Small intestine (tissue), 7 donors: ENCODE measurements at regions not wholly inside any gene's neighbourhood (a gene's known extent, or its start where the extent isn't known, plus 50 kb on each side); places are given as distances from the start of the nearest gene placed in this dataset.

ENCODE experiments used
- DNase-seq, 2 donors: peaks; one replicate each; pipeline versions ENCODE4 v3.0.0 to v3.0.0-alpha.2; 2013
- FAIRE-seq: peaks from 2 replicates; lab custom pipeline; 2012; peaks lifted over from hg19 to GRCh38; lab: Jason Lieb, UNC
- H3K27ac ChIP-seq, 3 donors: one replicate each; pipeline ENCODE4 v1.5.1; 2013; ENCODE audit warnings: low read length in 2 of 3, mild to moderate bottlenecking in 2 of 3, control low read depth in 1 of 3, inconsistent platforms in 1 of 3, low read depth in 1 of 3, moderate library complexity in 1 of 3
- H3K27me3 ChIP-seq, 3 donors: one replicate each; pipeline ENCODE4 v1.6.1; 2013; ENCODE audit warnings: low read length in 3 of 3, inconsistent platforms in 1 of 3; ENCODE audit not compliant: control insufficient read depth in 3 of 3, insufficient read depth in 3 of 3
- H3K36me3 ChIP-seq, 3 donors: one replicate each; pipeline ENCODE4 v1.6.1; 2013; ENCODE audit warnings: low read length in 3 of 3, inconsistent platforms in 1 of 3, low read depth in 1 of 3, mild to moderate bottlenecking in 1 of 3, moderate library complexity in 1 of 3; ENCODE audit not compliant: control insufficient read depth in 3 of 3, insufficient read depth in 2 of 3
- H3K4me1 ChIP-seq, 3 donors: one replicate each; pipeline ENCODE4 v1.6.1; 2013; ENCODE audit warnings: low read length in 2 of 3, inconsistent platforms in 1 of 3, low read depth in 1 of 3, mild to moderate bottlenecking in 1 of 3, moderate library complexity in 1 of 3; ENCODE audit not compliant: control insufficient read depth in 3 of 3, insufficient read depth in 2 of 3
- H3K4me3 ChIP-seq, 3 donors: one replicate each; pipeline ENCODE4 v1.5.1; 2013; ENCODE audit warnings: low read length in 3 of 3, control low read depth in 1 of 3, inconsistent platforms in 1 of 3, low read depth in 1 of 3, mild to moderate bottlenecking in 1 of 3, moderate library complexity in 1 of 3
- H3K9me3 ChIP-seq, 2 donors: one replicate each; pipeline ENCODE4 v1.6.1; 2013; ENCODE audit warnings: low read depth in 1 of 2, low read length in 1 of 2; ENCODE audit not compliant: control insufficient read depth in 2 of 2, insufficient read depth in 1 of 2
- WGBS, 3 donors: extraction: QIAGEN DNeasy Blood & Tissue Kit; methylation state at CpG; one replicate each; pipeline ENCODE4 v1.1.7; 2013; 5-methylcytosine and 5-hydroxymethylcytosine counted together
- donor health status: healthy with polysubstance abuse.
- donor health status: control.
- donor health status: control.
- donor health status: Bipolar disorder and iron deficiency.
- donor health status: healthy.

DNA sequence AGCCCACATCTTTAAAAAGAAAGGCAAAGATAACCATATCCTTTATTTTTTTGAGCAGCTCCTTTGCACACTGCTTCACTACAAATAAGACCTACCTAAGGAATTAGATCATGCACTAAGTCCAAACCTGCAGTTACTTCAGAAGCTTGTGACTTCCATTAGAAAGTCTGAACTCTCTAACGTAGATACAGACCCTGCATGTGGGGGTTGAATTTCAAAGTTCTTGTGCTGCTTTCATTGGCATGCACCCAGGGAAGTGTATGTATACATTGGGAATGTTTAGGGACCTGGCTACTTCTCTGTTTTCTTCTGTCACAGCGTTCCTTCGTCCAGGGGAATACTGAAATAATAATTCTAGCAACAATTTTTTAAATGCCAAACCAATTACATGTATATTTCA is 185.2 kb upstream of the IL12A start:
- Histone ChIP-seq H3K27ac (no peak overlapping the region), H3K36me3 (no peaks in the 10 kb centered on the region), H3K4me1 (peaks cover 0 to 7% (median 0%) of the 10 kb centered on the region in 3 donors), H3K27me3 (no peaks in the 10 kb centered on the region), H3K9me3 (no peaks in the 10 kb centered on the region), H3K4me3 (no peak overlapping the region)
- WGBS, 3 donors, result 74 to 79% (median 78%) methylated on average over 3 of the region's 3 CpGs
- FAIRE-seq, result no peak
- DNase-seq, result no peak

DNA sequence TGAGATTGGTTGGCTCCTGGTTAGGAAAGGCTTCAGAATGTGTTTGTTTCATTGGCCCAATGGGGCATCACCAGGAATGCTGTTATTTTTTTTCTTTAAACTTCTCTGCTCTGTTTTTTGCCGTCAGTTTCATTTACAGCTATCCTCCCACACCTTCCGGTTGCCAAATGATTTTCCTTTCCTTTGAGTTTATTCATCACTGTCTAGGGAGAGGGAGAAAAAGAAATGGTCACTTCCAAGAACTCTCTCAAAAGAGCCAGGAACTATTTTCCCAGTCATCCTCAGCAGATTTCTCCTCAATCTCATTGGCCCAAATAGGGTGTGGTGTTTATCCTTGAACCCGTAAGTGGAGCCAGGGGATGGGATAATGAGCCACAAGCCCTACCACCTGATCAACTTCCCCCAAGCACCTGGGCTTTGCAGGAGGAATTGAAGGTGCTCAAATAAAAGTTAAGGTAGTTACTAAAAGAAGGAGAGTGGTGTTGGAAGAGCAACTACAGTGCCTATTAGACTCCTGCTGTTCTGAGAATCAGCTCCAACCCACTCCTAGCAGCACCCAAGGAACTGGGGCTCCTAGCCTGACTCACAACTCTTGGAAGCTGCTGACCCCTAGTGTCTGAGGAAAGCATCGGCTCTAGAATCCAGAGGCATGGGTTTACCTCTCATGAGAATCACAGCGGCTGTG is 183.8 kb upstream of the IL12A start:
- FAIRE-seq (no peak), DNase-seq (peak; percentile 79 to 80)
- no peaks in the 10 kb centered on the region for H3K9me3 ChIP-seq
- no peak overlapping the region for H3K4me3 ChIP-seq
- no peaks in the 10 kb centered on the region for H3K36me3 ChIP-seq
- H3K27me3 ChIP-seq, result no peaks in the 10 kb centered on the region
- peaks cover 0 to 3% (median 0%) of the 10 kb centered on the region in 3 donors for H3K4me1 ChIP-seq
- WGBS, 3 donors, result 42 to 48% (median 47%) methylated on average over 5 of the region's 5 CpGs
- H3K27ac ChIP-seq, result no peak overlapping the region

DNA sequence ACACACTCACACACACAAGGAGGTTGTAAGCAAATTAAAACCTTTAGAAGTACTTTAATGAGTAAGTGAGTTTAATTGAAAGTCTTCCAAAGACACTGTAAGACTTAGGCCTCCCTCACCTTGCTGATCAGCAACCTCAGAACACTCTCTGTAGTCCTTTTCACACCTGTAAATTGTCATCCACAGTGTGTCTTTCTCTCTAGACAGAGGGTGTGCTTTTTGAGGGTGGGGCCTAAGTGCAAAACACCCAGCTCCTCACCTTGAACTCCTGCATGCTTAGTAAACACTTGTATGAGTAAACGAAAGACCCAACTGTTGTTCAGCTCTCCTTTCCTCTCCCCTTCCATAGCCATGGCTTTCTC is 183.2 kb upstream of the IL12A start:
- 54 to 89% (median 55%) methylated on average over 1 of the region's 1 CpG for WGBS, 3 donors
- no peak for DNase-seq
- H3K27ac ChIP-seq, result no peak overlapping the region
- no peaks in the 10 kb centered on the region for H3K9me3 ChIP-seq
- no peak overlapping the region for H3K4me3 ChIP-seq
- H3K36me3 ChIP-seq, result no peaks in the 10 kb centered on the region
- FAIRE-seq, result no peak
- H3K27me3 ChIP-seq, result no peaks in the 10 kb centered on the region
- H3K4me1 ChIP-seq, result no peaks in the 10 kb centered on the region

DNA sequence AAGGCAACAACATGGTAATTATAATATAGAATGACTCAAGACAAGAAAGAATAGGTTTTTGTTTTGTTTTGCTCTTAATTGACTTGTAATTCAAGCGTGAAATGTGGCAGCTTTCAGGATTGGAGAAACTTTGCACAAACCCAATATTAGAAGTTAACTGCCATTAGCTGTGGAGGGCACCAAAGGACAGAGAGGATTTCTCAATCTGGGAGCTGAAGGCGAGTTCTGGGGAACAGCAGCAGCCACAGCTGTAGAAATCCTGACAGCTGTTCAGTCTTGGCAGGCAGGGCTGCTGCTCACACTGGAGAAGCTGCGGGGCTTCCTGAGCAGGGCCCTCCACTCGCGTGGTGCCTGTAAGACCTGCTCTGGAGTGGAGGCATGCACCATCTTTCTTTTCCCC is 182.2 kb upstream of the IL12A start:
- Histone ChIP-seq H3K9me3 (no peaks in the 10 kb centered on the region), H3K36me3 (no peaks in the 10 kb centered on the region), H3K27ac (no peak overlapping the region), H3K4me3 (no peak overlapping the region), H3K27me3 (no peaks in the 10 kb centered on the region), H3K4me1 (no peaks in the 10 kb centered on the region)
- FAIRE-seq (no peak), DNase-seq (no peak)
- 56 to 73% (median 71%) methylated on average over 5 of the region's 5 CpGs for WGBS, 3 donors

DNA sequence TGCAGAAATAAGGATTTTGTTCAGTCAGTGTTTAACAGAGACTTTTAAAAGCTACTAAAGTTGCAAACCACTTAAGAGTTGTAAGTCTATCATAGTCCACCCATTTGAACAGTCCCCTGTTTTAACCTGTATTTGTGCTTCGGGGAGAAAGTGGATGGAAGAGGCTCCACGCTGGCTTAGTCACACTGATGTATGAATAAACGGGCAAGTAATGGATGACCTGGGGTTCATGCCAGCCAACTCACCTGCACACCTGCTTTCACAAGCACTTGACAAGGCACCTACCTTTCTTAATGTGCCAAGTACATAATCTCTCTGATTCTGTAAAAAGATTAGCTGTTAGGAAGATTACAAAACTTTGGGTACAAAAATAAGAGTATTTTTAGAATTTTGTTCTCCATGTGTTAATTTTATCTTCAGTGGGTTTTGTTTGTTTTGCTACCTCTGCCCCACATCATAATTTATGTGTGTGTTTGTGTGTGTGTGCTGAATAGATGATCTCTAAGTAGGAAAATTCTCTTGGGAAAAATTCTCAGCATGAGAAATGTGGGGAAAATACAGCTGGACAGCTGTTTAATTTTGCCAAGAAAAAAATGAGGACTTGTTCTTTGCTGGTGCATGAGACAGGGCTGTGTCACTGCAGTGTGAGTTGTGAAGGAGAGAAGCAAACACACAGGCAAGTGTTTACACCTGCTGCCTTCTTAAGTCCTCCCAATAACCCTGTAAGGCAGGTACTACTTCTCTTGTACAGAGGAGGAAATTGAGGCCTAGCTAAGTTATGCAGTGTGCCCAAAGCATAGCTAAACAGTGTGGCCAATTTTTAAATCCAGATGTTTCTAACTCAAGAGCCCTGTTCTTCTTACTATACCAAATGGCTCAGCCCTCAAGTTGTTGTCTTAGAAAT is 181.2 kb upstream of the IL12A start:
- H3K4me1 ChIP-seq, result no peaks in the 10 kb centered on the region
- no peak overlapping the region for H3K4me3 ChIP-seq
- H3K9me3 ChIP-seq, result no peaks in the 10 kb centered on the region
- WGBS, 3 donors, result 14 to 68% (median 47%) methylated on average over 3 of the region's 3 CpGs
- no peak for DNase-seq
- H3K27me3 ChIP-seq, result no peaks in the 10 kb centered on the region
- FAIRE-seq, result no peak
- H3K36me3 ChIP-seq, result no peaks in the 10 kb centered on the region
- no peak overlapping the region for H3K27ac ChIP-seq

DNA sequence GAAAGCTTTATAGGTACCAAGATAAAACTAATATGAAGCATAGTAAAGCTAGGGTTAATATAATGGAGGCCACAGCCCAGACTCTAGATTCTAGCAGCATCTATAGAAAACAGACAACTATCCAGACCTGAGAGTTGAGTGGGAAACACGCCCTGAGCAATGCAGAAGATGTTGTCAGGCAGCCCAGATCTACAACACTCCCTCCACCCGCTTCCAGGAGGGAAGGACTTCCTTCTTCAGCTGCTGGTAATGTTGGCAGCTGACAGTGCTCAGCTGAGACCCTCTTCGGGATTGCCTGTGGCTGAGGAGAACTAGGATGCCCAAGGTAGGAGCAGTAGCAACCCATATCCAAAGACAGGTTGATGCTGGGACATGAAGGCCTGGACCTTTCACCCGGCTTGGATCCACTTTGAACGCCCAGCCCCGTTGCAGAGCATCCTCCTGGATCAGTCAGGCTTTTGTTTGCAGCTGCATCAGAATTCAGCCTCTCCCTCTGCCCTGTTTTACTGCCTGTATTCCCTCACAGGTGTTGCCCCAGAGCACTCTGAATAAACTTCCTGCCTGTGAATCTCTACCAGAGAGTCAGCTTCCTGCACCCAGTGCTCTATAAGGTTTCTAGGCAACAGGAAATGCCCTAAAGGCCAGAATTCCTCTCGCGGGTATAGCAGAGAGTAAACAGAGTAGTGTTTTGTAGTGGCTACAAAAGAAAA is 174.7 kb upstream of the IL12A start:
- H3K4me3 ChIP-seq, result no peak overlapping the region
- DNase-seq (peak; percentile 16 to 49), FAIRE-seq (no peak)
- no peak overlapping the region for H3K27ac ChIP-seq
- H3K36me3 ChIP-seq, result no peaks in the 10 kb centered on the region
- no peaks in the 10 kb centered on the region for H3K27me3 ChIP-seq
- no peaks in the 10 kb centered on the region for H3K9me3 ChIP-seq
- WGBS, 3 donors, result 30 to 48% (median 35%) methylated on average over 8 of the region's 8 CpGs
- peaks cover 0 to 4% (median 0%) of the 10 kb centered on the region in 3 donors for H3K4me1 ChIP-seq

DNA sequence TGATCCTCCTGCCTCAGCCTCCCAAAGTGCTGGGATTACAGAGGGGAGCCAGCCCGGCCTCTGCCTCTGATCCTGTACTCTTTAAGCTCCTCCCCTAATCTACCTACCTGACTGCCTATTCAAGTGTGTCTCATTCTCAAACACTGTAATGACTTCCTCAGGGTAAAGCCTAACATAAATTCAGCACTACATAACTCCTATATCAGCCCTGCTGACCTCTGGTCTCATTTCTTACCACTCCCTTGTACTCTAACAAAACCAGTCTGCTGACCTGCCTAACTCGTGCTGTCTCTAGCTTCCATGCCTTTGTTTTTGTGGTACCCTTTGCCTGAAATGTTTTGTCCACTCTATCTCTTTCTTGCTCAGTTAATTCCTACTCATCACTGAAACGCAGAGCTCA is 172.1 kb upstream of the IL12A start:
- Histone ChIP-seq H3K27me3 (no peaks in the 10 kb centered on the region), H3K4me1 (peaks cover 0 to 4% (median 0%) of the 10 kb centered on the region in 3 donors), H3K36me3 (no peaks in the 10 kb centered on the region), H3K4me3 (no peak overlapping the region), H3K9me3 (no peaks in the 10 kb centered on the region), H3K27ac (no peak overlapping the region)
- no peak for FAIRE-seq
- 60 to 82% (median 68%) methylated on average over 3 of the region's 3 CpGs for WGBS, 3 donors
- peak in 1 of 2 donors; percentile 50 for DNase-seq

DNA sequence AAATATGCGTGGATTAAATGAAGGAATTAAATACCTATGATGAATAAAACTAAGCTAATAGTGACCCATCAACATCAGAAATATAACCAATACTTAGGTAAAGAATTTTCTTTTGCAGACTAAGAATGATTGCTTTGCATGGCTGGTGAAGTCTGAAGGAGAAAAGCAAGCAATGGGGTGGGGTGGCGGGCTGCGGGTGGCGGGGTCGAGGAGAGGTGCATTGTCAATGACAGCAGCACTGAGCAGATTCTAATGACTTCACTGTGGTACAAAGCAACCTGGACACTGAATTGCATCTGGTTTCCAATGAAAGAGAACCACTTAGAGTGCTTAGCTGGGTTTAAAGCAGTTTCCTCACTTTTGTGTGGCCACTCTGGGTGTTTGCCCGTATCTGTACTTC is 171.5 kb upstream of the IL12A start:
- H3K27ac ChIP-seq, result no peak overlapping the region
- H3K36me3 ChIP-seq, result no peaks in the 10 kb centered on the region
- FAIRE-seq, result no peak
- WGBS, 3 donors, result 89 to 94% (median 90%) methylated on average over 6 of the region's 6 CpGs
- peaks cover 0 to 4% (median 0%) of the 10 kb centered on the region in 3 donors for H3K4me1 ChIP-seq
- H3K27me3 ChIP-seq, result no peaks in the 10 kb centered on the region
- no peak overlapping the region for H3K4me3 ChIP-seq
- DNase-seq, result no peak
- no peaks in the 10 kb centered on the region for H3K9me3 ChIP-seq
